ENCODE measurements at regions not wholly inside any gene's neighbourhood (a gene's known extent, or its start where the extent isn't known, plus 50 kb on each side); places are given as distances from the start of the nearest gene placed in this dataset.

DNA sequence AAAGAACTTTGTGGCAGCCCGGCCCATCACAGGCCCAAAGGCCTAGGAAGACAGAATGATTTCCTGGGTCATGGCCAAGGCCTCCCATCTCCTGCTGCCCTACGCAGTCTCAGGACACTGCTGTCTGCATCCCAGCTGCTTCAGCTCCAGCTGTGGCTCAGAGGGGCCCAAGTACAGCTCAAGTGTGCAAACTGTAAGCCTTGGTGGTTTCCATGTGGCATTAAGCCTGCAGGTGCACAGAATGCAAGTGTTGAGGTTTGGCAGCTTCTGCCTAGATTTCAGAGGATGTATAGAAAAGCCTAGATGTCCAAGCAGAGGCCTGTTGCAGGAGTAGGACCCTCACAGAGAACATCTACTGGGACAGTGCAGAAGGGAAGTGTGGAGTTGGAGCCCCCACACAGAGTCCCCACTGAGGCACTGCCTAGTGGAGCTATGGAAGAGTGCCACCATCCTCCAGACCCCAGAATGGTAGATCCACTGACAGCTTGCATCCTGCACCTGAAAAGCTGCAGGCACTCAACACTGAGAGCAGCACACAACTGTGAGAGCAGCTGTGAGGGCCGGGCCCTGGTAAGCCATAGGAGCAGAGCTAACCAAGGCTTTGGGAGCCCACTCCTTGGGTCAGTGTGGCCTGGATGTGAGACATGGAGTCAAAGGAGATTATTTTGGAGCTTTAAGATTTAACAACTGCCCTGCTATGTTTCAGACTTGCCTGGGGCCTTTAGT, 208.2 kb upstream of the CMC1 start:
- no peak overlapping the region for H3K14ac ChIP-seq (ENCODE audit: low read length in 2 of 2)
- H3K27me3 ChIP-seq (ENCODE audit: control insufficient read depth in 1 of 2, insufficient read depth in 1 of 2, low read length in 2 of 2) = peaks cover 0 to 2% of the 10 kb centered on the region in 2 experiments
- no peak overlapping the region for H3K18ac ChIP-seq (ENCODE audit: low read depth in 1 of 2, low read length in 2 of 2)
- DNase-seq = no peak
- H3K4ac ChIP-seq (ENCODE audit: low read depth in 1 of 2, low read length in 2 of 2) = no peak overlapping the region
- no peak overlapping the region for H3K4me3 ChIP-seq (ENCODE audit: insufficient read depth in 1 of 2, low read depth in 1 of 2, low read length in 2 of 2)
- no peak overlapping the region for H3K27ac ChIP-seq (ENCODE audit: low read length, poor library complexity, severe bottlenecking)
- H3K4me1 ChIP-seq (ENCODE audit: control insufficient read depth, insufficient read depth, low read depth, low read length) = no peaks in the 10 kb centered on the region
- H4K8ac ChIP-seq (ENCODE audit: low read length) = no peak overlapping the region
- H2BK12ac ChIP-seq (ENCODE audit: low read length in 2 of 2) = no peak overlapping the region
- no peak overlapping the region for H2BK15ac ChIP-seq (ENCODE audit: low read depth, poor library complexity, severe bottlenecking)
- H2AFZ ChIP-seq (ENCODE audit: low read depth, low read length) = no peak overlapping the region
- no peak overlapping the region for H2BK5ac ChIP-seq (ENCODE audit: low read depth, low read length, poor library complexity, severe bottlenecking)
- 71% methylated on average over 3 of the region's 3 CpGs for WGBS
- no peak overlapping the region for H3K4me2 ChIP-seq (ENCODE audit: low read length, poor library complexity, severe bottlenecking)
- no peak overlapping the region for H3K9ac ChIP-seq (ENCODE audit: low read length)
- H3K79me1 ChIP-seq (replicated peaks; ENCODE audit: low read length, poor library complexity, severe bottlenecking) = no peaks in the 10 kb centered on the region
- no peak overlapping the region for H2AK5ac ChIP-seq (ENCODE audit: low read length, severe bottlenecking)
- H2BK120ac ChIP-seq (ENCODE audit: low read depth, low read length) = no peak overlapping the region
- no peak overlapping the region for H3K23ac ChIP-seq (ENCODE audit: low read length in 2 of 2)
- no peak overlapping the region for H4K91ac ChIP-seq (ENCODE audit: low read length)
- no peaks in the 10 kb centered on the region for H3K36me3 ChIP-seq (ENCODE audit: control insufficient read depth in 1 of 2, insufficient read depth in 2 of 2, low read depth in 1 of 2, low read length in 2 of 2)
- peaks cover 5% of the 10 kb centered on the region for H3K9me3 ChIP-seq (ENCODE audit: control insufficient read depth, low read length)

GRCh38 chr3:28036599-28037575, 204.5 kb upstream of the CMC1 start:
- no peak overlapping the region for H3K4me2 ChIP-seq (ENCODE audit: low read length, poor library complexity, severe bottlenecking)
- no peak overlapping the region for H4K8ac ChIP-seq (ENCODE audit: low read length)
- H3K36me3 ChIP-seq (ENCODE audit: control insufficient read depth in 1 of 2, insufficient read depth in 2 of 2, low read depth in 1 of 2, low read length in 2 of 2) = no peaks in the 10 kb centered on the region
- no peak overlapping the region for H2BK120ac ChIP-seq (ENCODE audit: low read depth, low read length)
- no peak overlapping the region for H3K23ac ChIP-seq (ENCODE audit: low read length in 2 of 2)
- H3K27me3 ChIP-seq (ENCODE audit: control insufficient read depth in 1 of 2, insufficient read depth in 1 of 2, low read length in 2 of 2) = peaks cover 0 to 2% of the 10 kb centered on the region in 2 experiments
- H3K9me3 ChIP-seq (ENCODE audit: control insufficient read depth, low read length) = peaks cover 5% of the 10 kb centered on the region
- H2BK5ac ChIP-seq (ENCODE audit: low read depth, low read length, poor library complexity, severe bottlenecking) = no peak overlapping the region
- H3K14ac ChIP-seq (ENCODE audit: low read length in 2 of 2) = no peak overlapping the region
- H2AFZ ChIP-seq (ENCODE audit: low read depth, low read length) = no peak overlapping the region
- H3K9ac ChIP-seq (ENCODE audit: low read length) = no peak overlapping the region
- 81% methylated on average over 2 of the region's 4 CpGs for WGBS
- H3K4me3 ChIP-seq (ENCODE audit: insufficient read depth in 1 of 2, low read depth in 1 of 2, low read length in 2 of 2) = no peak overlapping the region
- H2BK15ac ChIP-seq (ENCODE audit: low read depth, poor library complexity, severe bottlenecking) = no peak overlapping the region
- no peak overlapping the region for H3K4ac ChIP-seq (ENCODE audit: low read depth in 1 of 2, low read length in 2 of 2)
- DNase-seq = no peak
- no peak overlapping the region for H3K27ac ChIP-seq (ENCODE audit: low read length, poor library complexity, severe bottlenecking)
- H3K79me1 ChIP-seq (replicated peaks; ENCODE audit: low read length, poor library complexity, severe bottlenecking) = no peaks in the 10 kb centered on the region
- no peak overlapping the region for H2AK5ac ChIP-seq (ENCODE audit: low read length, severe bottlenecking)
- no peak overlapping the region for H4K91ac ChIP-seq (ENCODE audit: low read length)
- no peak overlapping the region for H2BK12ac ChIP-seq (ENCODE audit: low read length in 2 of 2)
- no peak overlapping the region for H3K18ac ChIP-seq (ENCODE audit: low read depth in 1 of 2, low read length in 2 of 2)
- H3K4me1 ChIP-seq (ENCODE audit: control insufficient read depth, insufficient read depth, low read depth, low read length) = no peaks in the 10 kb centered on the region

GRCh38 chr3:28039234-28039633, 202.2 kb upstream of the CMC1 start:
- no peak overlapping the region for H3K23ac ChIP-seq (ENCODE audit: low read length in 2 of 2)
- no peaks in the 10 kb centered on the region for H3K79me1 ChIP-seq (replicated peaks; ENCODE audit: low read length, poor library complexity, severe bottlenecking)
- no peak overlapping the region for H2AK5ac ChIP-seq (ENCODE audit: low read length, severe bottlenecking)
- DNase-seq = no peak
- no peak overlapping the region for H2BK12ac ChIP-seq (ENCODE audit: low read length in 2 of 2)
- H3K4ac ChIP-seq (ENCODE audit: low read depth in 1 of 2, low read length in 2 of 2) = no peak overlapping the region
- H3K14ac ChIP-seq (ENCODE audit: low read length in 2 of 2) = no peak overlapping the region
- H2BK15ac ChIP-seq (ENCODE audit: low read depth, poor library complexity, severe bottlenecking) = no peak overlapping the region
- no peak overlapping the region for H4K91ac ChIP-seq (ENCODE audit: low read length)
- 0% methylated on average over 1 of the region's 3 CpGs for WGBS
- H3K4me1 ChIP-seq (ENCODE audit: control insufficient read depth, insufficient read depth, low read depth, low read length) = no peaks in the 10 kb centered on the region
- no peak overlapping the region for H4K8ac ChIP-seq (ENCODE audit: low read length)
- H3K9me3 ChIP-seq (ENCODE audit: control insufficient read depth, low read length) = no peaks in the 10 kb centered on the region
- no peak overlapping the region for H2AFZ ChIP-seq (ENCODE audit: low read depth, low read length)
- H3K18ac ChIP-seq (ENCODE audit: low read depth in 1 of 2, low read length in 2 of 2) = no peak overlapping the region
- H3K9ac ChIP-seq (ENCODE audit: low read length) = no peak overlapping the region
- H2BK120ac ChIP-seq (ENCODE audit: low read depth, low read length) = no peak overlapping the region
- no peak overlapping the region for H3K4me3 ChIP-seq (ENCODE audit: insufficient read depth in 1 of 2, low read depth in 1 of 2, low read length in 2 of 2)
- no peaks in the 10 kb centered on the region for H3K36me3 ChIP-seq (ENCODE audit: control insufficient read depth in 1 of 2, insufficient read depth in 2 of 2, low read depth in 1 of 2, low read length in 2 of 2)
- peaks cover 0 to 2% of the 10 kb centered on the region in 2 experiments for H3K27me3 ChIP-seq (ENCODE audit: control insufficient read depth in 1 of 2, insufficient read depth in 1 of 2, low read length in 2 of 2)
- no peak overlapping the region for H3K27ac ChIP-seq (ENCODE audit: low read length, poor library complexity, severe bottlenecking)
- no peak overlapping the region for H2BK5ac ChIP-seq (ENCODE audit: low read depth, low read length, poor library complexity, severe bottlenecking)
- H3K4me2 ChIP-seq (ENCODE audit: low read length, poor library complexity, severe bottlenecking) = no peak overlapping the region

GRCh38 chr3:28039829-28040228, 201.6 kb upstream of the CMC1 start:
- Histone ChIP-seq H2BK12ac (ENCODE audit: low read length in 2 of 2) (no peak overlapping the region), H2BK15ac (ENCODE audit: low read depth, poor library complexity, severe bottlenecking) (no peak overlapping the region), H3K23ac (ENCODE audit: low read length in 2 of 2) (no peak overlapping the region), H3K4ac (ENCODE audit: low read depth in 1 of 2, low read length in 2 of 2) (no peak overlapping the region), H3K27me3 (ENCODE audit: control insufficient read depth in 1 of 2, insufficient read depth in 1 of 2, low read length in 2 of 2) (peaks cover 0 to 2% of the 10 kb centered on the region in 2 experiments), H3K4me3 (ENCODE audit: insufficient read depth in 1 of 2, low read depth in 1 of 2, low read length in 2 of 2) (no peak overlapping the region), H2AFZ (ENCODE audit: low read depth, low read length) (no peak overlapping the region), H2BK5ac (ENCODE audit: low read depth, low read length, poor library complexity, severe bottlenecking) (no peak overlapping the region), H4K8ac (ENCODE audit: low read length) (no peak overlapping the region), H3K4me2 (ENCODE audit: low read length, poor library complexity, severe bottlenecking) (no peak overlapping the region), H3K14ac (ENCODE audit: low read length in 2 of 2) (no peak overlapping the region), H4K91ac (ENCODE audit: low read length) (no peak overlapping the region), H3K18ac (ENCODE audit: low read depth in 1 of 2, low read length in 2 of 2) (no peak overlapping the region), H2AK5ac (ENCODE audit: low read length, severe bottlenecking) (no peak overlapping the region), H3K79me1 (replicated peaks; ENCODE audit: low read length, poor library complexity, severe bottlenecking) (no peaks in the 10 kb centered on the region), H3K9me3 (ENCODE audit: control insufficient read depth, low read length) (no peaks in the 10 kb centered on the region), H3K9ac (ENCODE audit: low read length) (no peak overlapping the region), H3K36me3 (ENCODE audit: control insufficient read depth in 1 of 2, insufficient read depth in 2 of 2, low read depth in 1 of 2, low read length in 2 of 2) (no peaks in the 10 kb centered on the region), H3K4me1 (ENCODE audit: control insufficient read depth, insufficient read depth, low read depth, low read length) (no peaks in the 10 kb centered on the region), H2BK120ac (ENCODE audit: low read depth, low read length) (no peak overlapping the region), H3K27ac (ENCODE audit: low read length, poor library complexity, severe bottlenecking) (no peak overlapping the region)
- no peak for DNase-seq
- WGBS = 42% methylated on average over 1 of the region's 1 CpG
